Osteoblast (primary cell): ENCODE measurements at regions not wholly inside any gene's neighbourhood (a gene's known extent, or its start where the extent isn't known, plus 50 kb on each side); places are given as distances from the start of the nearest gene placed in this dataset.

Source experiments
- DNase-seq: peaks from one replicate; pipeline ENCODE4 v3.0.0; 2011; ENCODE audit warnings: low spot score, mixed read lengths; ENCODE audit not compliant: insufficient read length; ENCODE audit errors: missing footprints
- H2AFZ ChIP-seq: 2 replicates; pipeline ENCODE4 v1.6.0; 2011; ENCODE audit warnings: mild to moderate bottlenecking, low read length
- H3K27ac ChIP-seq: 2 replicates; pipeline ENCODE4 v1.5.1; 2011; ENCODE audit warnings: mild to moderate bottlenecking, low read depth, low read length, moderate library complexity
- H3K27me3 ChIP-seq: 2 replicates; pipeline ENCODE4 v1.6.0; 2012; ENCODE audit warnings: mild to moderate bottlenecking, control low read depth, inconsistent platforms, low read length, moderate library complexity; ENCODE audit not compliant: insufficient read depth
- H3K36me3 ChIP-seq: 2 replicates; pipeline ENCODE4 v1.5.1; 2011; ENCODE audit warnings: mild to moderate bottlenecking, low read length, control low read depth, moderate library complexity; ENCODE audit not compliant: insufficient read depth
- H3K4me1 ChIP-seq: 2 replicates; pipeline ENCODE4 v1.5.1; 2011; ENCODE audit warnings: mild to moderate bottlenecking, low read length, control low read depth, moderate library complexity; ENCODE audit not compliant: insufficient read depth
- H3K4me2 ChIP-seq: 2 replicates; pipeline ENCODE4 v1.6.0; 2011; ENCODE audit warnings: mild to moderate bottlenecking, low read length; ENCODE audit not compliant: insufficient read depth
- H3K4me3 ChIP-seq: fragments of 200-600 bp; sonication (generic); 3 replicates; pipeline ENCODE4 v1.5.1; 2012; ENCODE audit warnings: mild to moderate bottlenecking, low read length, inconsistent platforms; ENCODE audit not compliant: insufficient read depth
- H3K79me2 ChIP-seq: 2 replicates; pipeline ENCODE4 v1.6.0; 2012; ENCODE audit warnings: mild to moderate bottlenecking, low read length, control low read depth, inconsistent platforms; ENCODE audit not compliant: insufficient read depth
- H3K9me3 ChIP-seq: 2 replicates; pipeline ENCODE4 v1.5.1; 2011; ENCODE audit warnings: low read depth, low read length, control low read depth
- H4K20me1 ChIP-seq: 2 replicates; pipeline ENCODE4 v1.6.0; 2012; ENCODE audit warnings: mild to moderate bottlenecking, low read length, control low read depth; ENCODE audit not compliant: insufficient read depth
- CTCF ChIP-seq: IDR thresholded peaks from 2 replicates; pipeline ENCODE4 v1.5.1; 2011; ENCODE audit warnings: mild to moderate bottlenecking, low read depth, low read length, moderate library complexity; ENCODE audit errors: extremely low read depth

GRCh38 chr12:105876396-105876927 lies 262.3 kb downstream of the NUAK1 start:
- DNase-seq = no peak
- Histone ChIP-seq H3K9me3 (no peaks in the 10 kb centered on the region), H4K20me1 (no peaks in the 10 kb centered on the region), H3K79me2 (no peaks in the 10 kb centered on the region), H3K27me3 (no peaks in the 10 kb centered on the region), H3K4me3 (no peak overlapping the region), H3K36me3 (no peaks in the 10 kb centered on the region), H3K27ac (no peak overlapping the region), H3K4me2 (no peak overlapping the region), H3K4me1 (no peaks in the 10 kb centered on the region), H2AFZ (no peak overlapping the region)
- no peak for TF ChIP-seq CTCF

- H2AFZ ChIP-seq = no peak overlapping the region
- H3K36me3 ChIP-seq = no peaks in the 10 kb centered on the region
- no peaks in the 10 kb centered on the region for H3K79me2 ChIP-seq
- no peaks in the 10 kb centered on the region for H3K27me3 ChIP-seq
- H3K4me2 ChIP-seq = no peak overlapping the region
- no peak for TF ChIP-seq CTCF
- H3K9me3 ChIP-seq = no peaks in the 10 kb centered on the region
- no peak for DNase-seq
- no peak overlapping the region for H3K27ac ChIP-seq
- no peak overlapping the region for H3K4me3 ChIP-seq
- no peaks in the 10 kb centered on the region for H4K20me1 ChIP-seq
- H3K4me1 ChIP-seq = no peaks in the 10 kb centered on the region
Measured at GRCh38 chr12:105878964-105879363, 259.8 kb downstream of the NUAK1 start.

DNA sequence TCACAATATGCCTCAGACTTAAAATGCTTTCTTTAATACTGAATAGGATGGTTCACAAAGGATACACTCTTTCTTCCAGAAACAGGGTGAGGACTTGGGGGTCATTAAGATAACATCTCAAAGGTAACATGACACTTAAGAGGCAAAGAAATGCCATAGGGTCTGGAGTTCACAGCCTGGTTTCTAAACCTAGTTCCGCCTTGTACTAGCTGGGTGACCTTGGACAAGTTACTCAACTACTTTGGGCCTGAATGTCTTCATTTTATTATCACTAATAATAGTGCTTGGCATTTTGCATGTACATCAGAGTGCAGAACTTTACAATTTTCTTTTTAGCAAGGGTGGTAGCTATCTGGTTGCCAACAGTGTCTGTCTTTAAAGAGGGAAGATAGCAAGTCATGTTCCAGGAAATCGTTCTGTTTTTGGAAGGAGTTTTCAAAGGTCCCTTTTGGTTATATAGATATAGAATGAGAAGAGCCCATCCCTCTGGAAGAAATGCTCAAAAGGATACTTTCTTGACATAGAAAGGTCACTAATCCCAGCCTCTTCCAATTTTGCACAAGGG lies 257.8 kb downstream of the NUAK1 start:
- H3K4me3 ChIP-seq = no peak overlapping the region
- TF ChIP-seq CTCF = no peak
- H3K9me3 ChIP-seq = no peaks in the 10 kb centered on the region

DNA sequence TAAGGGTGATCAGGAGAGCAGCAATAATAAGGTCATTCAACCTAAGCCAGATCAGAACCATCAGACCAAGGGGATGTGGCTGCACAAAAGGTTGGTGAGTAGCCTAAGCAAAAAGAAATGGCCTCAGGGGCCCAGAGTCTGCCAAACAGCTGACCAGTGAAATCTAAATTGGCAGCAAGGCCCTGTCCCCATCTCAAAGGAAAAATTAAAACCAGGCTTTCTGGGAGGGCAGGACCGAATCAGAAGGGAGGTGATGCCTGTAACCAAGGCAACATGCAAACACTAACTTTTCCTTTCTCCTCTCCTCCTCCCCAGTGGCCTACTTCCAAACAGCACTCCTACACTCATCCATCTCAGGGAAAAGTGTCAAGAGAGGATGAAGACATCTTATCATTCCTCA lies 256.4 kb downstream of the NUAK1 start:
- H3K27me3 ChIP-seq = no peaks in the 10 kb centered on the region
- no peak for DNase-seq
- no peaks in the 10 kb centered on the region for H3K9me3 ChIP-seq
- no peaks in the 10 kb centered on the region for H3K36me3 ChIP-seq
- H3K4me1 ChIP-seq = no peaks in the 10 kb centered on the region
- H3K79me2 ChIP-seq = no peaks in the 10 kb centered on the region
- H3K4me3 ChIP-seq = no peak overlapping the region
- H4K20me1 ChIP-seq = no peaks in the 10 kb centered on the region
- no peak overlapping the region for H3K27ac ChIP-seq
- no peak overlapping the region for H2AFZ ChIP-seq
- no peak overlapping the region for H3K4me2 ChIP-seq
- TF ChIP-seq CTCF = no peak

More for the DNA sequence above, 257.8 kb downstream of the NUAK1 start:
- no peak overlapping the region for H3K4me2 ChIP-seq
- no peaks in the 10 kb centered on the region for H3K79me2 ChIP-seq
- no peaks in the 10 kb centered on the region for H3K27me3 ChIP-seq
- no peaks in the 10 kb centered on the region for H3K4me1 ChIP-seq
- H2AFZ ChIP-seq = no peak overlapping the region
- H4K20me1 ChIP-seq = no peaks in the 10 kb centered on the region
- H3K27ac ChIP-seq = no peak overlapping the region
- DNase-seq = no peak
- H3K36me3 ChIP-seq = no peaks in the 10 kb centered on the region
